ENCODE measurements at regions not wholly inside any gene's neighbourhood (a gene's known extent, or its start where the extent isn't known, plus 50 kb on each side); places are given as distances from the start of the nearest gene placed in this dataset.
"Not testable (repeated sequence)": the region's sequence is repeated elsewhere in the genome, so short reads cannot be mapped to it uniquely, and the experiment has no call there.

DNA sequence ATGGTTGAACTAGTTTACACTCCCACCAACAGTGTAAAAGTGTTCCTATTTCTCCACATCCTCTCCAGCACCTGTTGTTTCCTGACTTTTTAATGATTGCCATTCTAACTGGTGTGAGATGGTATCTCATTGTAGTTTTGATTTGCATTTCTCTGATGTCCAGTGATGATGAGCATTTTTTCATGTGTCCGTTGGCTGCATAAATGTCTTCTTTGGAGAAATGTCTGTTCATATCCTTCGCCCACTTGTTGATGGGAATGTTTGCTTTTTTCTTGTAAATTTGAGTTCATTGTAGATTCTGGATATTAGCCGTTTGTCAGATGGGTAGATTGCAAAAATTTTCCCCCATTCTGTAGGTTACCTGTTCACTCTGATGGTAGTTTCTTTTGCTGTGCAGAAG lies 155.0 kb upstream of the CNKSR2 start:
- not testable (repeated sequence) for DNase-seq (ENCODE audit: low read depth)

GRCh38 chrX:21225643-21226042 lies 148.6 kb upstream of the CNKSR2 start:
- no peak for DNase-seq (ENCODE audit: low read depth)

GRCh38 chrX:21228974-21229373 lies 145.2 kb upstream of the CNKSR2 start:
- DNase-seq (ENCODE audit: low read depth): not testable (repeated sequence)

DNA sequence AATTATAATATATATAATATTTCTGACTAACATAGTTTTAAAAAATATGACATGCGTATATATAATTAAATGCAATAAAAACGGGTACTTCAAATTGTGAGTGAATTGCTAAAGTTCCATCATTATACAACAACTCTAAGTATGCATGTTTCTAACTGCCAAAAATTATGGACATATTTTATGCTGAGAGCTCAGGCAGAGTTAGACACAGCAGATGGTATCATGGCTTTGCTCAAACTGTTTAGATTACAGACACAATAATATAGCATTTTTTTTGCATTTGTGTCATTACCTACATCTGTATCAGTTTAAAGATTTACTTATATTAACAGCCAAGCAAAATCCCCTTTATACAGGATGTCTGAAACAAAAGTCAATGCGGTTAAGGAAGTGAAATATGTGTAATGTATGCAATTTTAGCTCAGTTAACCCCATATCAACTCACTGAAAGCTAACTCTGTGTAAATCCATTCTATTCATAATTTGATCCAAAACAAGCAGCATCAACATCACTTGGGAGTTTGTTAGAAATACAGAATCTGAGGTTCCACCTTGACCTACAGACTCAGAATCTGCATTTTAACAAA lies 119.1 kb upstream of the CNKSR2 start:
- no peak for DNase-seq (ENCODE audit: low read depth)

DNA sequence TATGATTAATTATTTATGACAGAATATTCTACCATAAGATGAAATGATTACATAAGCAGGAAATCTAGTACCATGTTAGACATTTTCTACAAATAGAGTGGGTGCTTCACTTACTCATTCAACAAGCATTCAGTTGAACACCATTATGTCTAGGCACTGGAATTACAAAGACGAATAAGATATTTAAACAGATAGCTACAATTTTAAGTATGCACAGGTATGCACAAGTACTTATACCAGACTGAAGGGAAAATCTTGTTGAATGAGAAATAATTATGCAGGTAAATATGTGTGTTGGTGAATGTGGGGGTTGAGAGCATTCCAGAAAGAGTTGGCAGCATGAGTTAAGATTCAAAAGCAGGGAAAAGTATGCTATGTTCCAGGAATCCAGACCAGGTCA lies 107.3 kb upstream of the CNKSR2 start:
- DNase-seq (ENCODE audit: low read depth): no peak

- DNase-seq (ENCODE audit: low read depth): no peak
Measured at GRCh38 chrX:21276736-21277433, 97.3 kb upstream of the CNKSR2 start.

DNA sequence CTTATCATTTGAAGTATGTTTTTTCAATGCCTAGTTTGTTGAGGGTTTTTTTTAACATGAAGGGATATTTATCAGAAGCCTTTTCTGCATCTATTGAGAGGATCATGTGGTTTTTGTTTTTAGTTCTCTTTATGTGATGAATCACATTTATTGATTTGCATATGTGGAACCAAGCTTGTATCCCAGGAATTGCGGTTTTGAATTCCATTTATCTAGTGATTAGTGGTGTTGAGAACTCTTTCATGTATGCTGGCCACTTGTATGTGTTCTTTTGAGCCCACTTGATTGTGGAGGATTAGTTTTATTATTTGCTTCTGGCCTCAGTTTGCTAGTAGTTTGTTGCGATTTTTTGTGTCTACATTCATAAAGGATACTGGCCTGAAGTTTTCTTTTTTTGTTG lies 85.0 kb upstream of the CNKSR2 start:
- no peak for DNase-seq (ENCODE audit: low read depth)

GRCh38 chrX:21295246-21295820 lies 78.9 kb upstream of the CNKSR2 start:
- DNase-seq (ENCODE audit: low read depth): no peak

DNA sequence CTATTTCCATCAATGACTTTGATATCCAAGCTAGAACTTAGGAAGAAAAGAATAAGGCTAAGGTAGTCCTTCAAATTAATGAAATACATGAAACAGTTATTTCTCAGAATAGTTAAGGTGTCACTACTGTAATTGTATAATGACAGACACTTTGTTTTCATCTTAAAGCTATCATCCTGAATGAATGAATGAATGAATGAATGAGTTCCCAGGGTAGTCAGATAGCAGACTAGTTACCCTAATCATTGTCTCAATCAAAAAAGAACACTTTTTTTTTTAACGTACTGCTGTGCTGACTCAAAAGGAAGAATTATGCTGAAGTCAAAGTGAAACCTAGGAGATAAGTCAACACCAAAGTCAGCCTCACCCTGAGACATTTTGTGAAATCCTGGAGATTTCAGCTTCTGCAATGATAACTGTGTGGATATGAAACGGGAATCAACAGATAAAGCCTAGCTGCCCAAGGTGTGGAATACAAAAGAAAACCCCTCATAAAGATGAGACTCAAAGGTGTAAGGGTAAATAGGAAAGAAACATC lies 68.3 kb upstream of the CNKSR2 start:
- no peak for DNase-seq (ENCODE audit: low read depth)

GRCh38 chrX:21319323-21319722 lies 54.9 kb upstream of the CNKSR2 start:
- DNase-seq (ENCODE audit: low read depth): no peak
